ENCODE measurements at regions not wholly inside any gene's neighbourhood (a gene's known extent, or its start where the extent isn't known, plus 50 kb on each side); places are given as distances from the start of the nearest gene placed in this dataset.

- TF ChIP-seq CHD7 (IDR thresholded peaks at IDR 0.05; ENCODE audit: insufficient replicate concordance, low read length) (no peak), SP2 (IDR thresholded peaks at IDR 0.05; ENCODE audit: low read length) (no peak), SP1 (IDR thresholded peaks at IDR 0.05; ENCODE audit: low read depth, low read length) (no peak), CBX5 (IDR thresholded peaks at IDR 0.05; ENCODE audit: low read depth, low read length) (no peak), NANOG (IDR thresholded peaks at IDR 0.05; ENCODE audit: insufficient read depth, low read depth, low read length, poor library complexity, severe bottlenecking) (no peak), SIRT6 (IDR thresholded peaks at IDR 0.05; ENCODE audit: low read length) (no peak), BCL11A (IDR thresholded peaks at IDR 0.05; ENCODE audit: low read depth in 2 of 2, low read length in 2 of 2) (no peak), CHD1 (IDR thresholded peaks at IDR 0.05; ENCODE audit: low read depth, low read length) (no peak), TBP (IDR thresholded peaks at IDR 0.05; ENCODE audit: low read depth, low read length) (no peak), BACH1 (IDR thresholded peaks at IDR 0.05; ENCODE audit: low read length) (no peak), EZH2 (IDR thresholded peaks at IDR 0.05; ENCODE audit: low read depth, low read length, severe bottlenecking) (no peak), GTF2F1 (IDR thresholded peaks at IDR 0.05; ENCODE audit: borderline replicate concordance, low read depth, low read length) (no peak), ZNF274 (IDR thresholded peaks at IDR 0.05; ENCODE audit: borderline replicate concordance, extremely low read depth, low read length) (no peak)
Observed at GRCh38 chr15:95266451-95267061, 1035.2 kb downstream of the MCTP2 start (continued).

Measured in H1 (cell line).